Stimulated activated CD8-positive, alpha-beta memory T cell treated with anti-CD3 and anti-CD28 coated beads, Interleukin-2, amount 100 ng/mL, for 48 hours (primary cell): ENCODE measurements at regions not wholly inside any gene's neighbourhood (a gene's known extent, or its start where the extent isn't known, plus 50 kb on each side); places are given as distances from the start of the nearest gene placed in this dataset.

Experiments
- DNase-seq, 2 donors: peaks; one replicate each; pipeline ENCODE4 v3.0.0-alpha.2; 2020; ENCODE audit warnings: low read depth in 2 of 2

DNA sequence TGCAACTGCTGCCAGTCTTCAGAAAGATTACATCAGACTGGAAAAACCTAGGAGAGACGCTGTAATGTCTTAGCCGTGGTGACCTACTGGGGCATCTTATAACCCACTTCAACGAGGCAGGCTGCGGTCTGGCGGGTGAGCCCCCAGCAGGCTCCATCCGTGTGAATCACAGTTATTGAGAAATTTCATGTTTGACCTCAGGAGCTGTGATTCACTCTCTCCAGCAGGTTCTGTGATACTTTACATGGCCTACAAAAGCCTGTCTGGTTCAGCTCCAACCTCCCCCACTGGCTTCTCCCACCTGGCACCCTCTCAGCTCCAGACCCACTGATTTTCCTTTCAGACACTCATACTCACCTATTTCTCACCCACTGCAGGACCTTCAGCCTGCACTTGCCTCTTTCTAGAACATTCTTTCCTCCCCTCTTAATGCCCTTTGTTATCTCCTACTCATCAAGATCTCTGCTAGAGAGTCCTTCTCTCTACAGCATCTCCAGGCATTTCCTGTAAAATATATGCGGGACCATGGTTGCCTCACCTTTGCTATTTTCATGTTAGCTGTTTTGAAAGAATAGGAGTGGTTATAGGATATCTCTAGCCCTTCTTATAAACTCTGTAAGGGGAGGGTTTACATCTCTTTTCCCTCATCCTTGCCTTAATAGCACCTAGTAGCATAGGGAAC, 227.9 kb downstream of the MAF start:
- peak; percentile 28 to 29 for DNase-seq

DNA sequence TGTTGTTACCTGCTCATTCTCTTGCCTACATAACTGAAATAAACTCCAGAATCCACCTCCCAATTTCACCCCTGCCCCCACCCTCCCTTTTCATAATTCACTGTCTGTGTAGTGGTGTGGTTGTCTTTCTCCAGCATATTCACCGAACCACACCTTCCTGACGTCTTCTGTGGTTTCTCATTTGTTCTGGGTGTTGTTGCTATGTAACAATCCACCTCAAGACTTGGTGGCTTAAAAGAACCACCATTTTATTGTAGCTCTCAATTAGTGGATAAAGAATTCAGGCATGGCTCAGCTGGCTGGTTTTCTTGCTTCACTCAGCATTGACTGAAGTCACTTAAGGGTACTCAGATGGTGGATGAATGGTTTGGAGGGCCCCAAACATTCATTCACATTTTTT, 229.8 kb downstream of the MAF start:
- DNase-seq: no peak

DNA sequence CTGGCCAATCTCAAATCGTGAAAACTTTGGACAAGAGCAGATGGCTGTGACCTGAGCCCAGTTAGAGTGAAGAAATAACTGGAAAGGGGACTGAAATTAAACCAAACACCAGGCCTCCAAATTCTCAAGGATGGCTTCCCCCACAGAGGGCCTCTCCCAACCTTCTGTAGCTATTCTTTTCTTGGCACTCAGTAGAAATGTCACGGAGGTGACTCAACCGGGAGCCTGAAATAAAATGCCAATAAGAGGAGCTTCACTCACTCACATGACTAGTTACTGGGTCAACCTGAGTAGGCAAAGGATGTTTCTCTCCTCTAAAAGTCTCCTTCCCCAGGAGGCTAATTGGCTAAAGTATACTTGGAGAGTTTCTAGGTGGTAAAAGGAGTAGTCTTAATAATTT, 230.7 kb downstream of the MAF start:
- DNase-seq: no peak

DNA sequence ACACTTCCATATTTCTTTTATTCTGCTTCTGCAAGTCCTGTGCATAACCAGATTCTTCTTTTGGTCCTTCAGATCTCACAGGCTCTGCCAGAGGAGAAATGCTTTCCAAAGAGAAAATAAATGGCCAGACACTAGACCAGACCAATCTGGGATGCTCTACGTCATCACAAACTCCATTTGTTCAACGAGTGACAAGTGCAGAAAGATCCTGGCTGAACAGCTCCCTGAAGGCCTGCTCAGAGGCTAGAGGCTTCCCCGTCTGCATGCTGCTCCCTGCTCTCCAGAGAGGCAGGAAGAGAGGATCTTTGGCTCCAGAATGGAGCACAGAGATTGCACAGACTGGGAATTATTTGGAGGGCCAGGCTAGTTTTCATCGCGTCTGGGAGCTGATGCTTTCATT, 232.7 kb downstream of the MAF start:
- no peak for DNase-seq

GRCh38 chr16:79366635-79367034, 233.9 kb downstream of the MAF start:
- DNase-seq: no peak

DNA sequence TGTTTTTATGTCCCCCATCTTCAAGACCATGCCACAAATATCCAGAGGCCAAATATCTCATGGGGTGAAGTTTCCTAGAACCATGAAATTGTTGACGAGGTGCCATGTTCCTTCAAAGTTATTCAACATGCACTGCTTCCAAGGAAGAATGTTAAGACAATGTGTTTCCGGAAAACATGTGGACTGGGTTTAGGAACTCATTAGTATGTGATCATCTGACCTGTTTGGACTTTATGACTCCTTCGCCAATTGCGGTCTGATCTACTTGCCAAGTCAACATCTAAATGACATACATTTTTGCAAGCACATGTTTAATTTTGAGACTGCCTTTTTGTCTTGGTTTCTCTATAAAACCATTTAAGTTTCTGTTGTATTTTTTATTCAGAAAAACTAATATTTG, 234.8 kb downstream of the MAF start:
- no peak for DNase-seq

GRCh38 chr16:79363484-79363883, 237.1 kb downstream of the MAF start:
- no peak for DNase-seq

GRCh38 chr16:79363035-79363434, 237.5 kb downstream of the MAF start:
- DNase-seq: no peak

DNA sequence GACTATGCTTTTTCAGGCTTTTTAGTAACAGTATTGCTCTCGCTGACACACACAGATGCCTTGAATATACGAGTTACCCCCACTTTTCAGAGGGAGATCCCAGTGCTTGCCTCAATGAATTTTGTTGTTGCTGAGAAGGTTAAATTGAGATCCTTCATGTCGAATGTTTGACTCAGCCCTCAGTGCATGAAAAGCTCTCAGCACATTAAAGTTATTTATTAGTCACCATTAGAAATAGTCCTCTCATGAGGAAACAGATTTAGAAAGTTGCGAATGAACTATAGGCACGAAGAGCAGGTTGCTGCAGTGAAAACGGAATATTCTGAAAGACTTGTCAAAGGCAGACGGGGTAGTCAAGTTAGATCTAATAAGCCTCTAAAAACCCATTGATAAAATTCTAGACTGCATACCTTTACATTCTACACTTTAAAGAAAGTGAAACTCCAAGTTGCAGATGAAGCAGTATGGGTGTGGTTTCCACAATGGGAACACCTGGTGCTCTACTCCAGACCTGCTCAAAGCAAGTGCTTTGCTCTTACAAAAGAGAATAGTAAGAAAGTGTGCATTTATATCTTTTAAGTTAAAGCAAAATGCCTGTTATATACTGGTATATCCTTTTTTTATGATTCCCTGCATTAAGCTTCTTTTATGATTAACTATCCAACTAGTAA, 238.1 kb downstream of the MAF start:
- no peak for DNase-seq

DNA sequence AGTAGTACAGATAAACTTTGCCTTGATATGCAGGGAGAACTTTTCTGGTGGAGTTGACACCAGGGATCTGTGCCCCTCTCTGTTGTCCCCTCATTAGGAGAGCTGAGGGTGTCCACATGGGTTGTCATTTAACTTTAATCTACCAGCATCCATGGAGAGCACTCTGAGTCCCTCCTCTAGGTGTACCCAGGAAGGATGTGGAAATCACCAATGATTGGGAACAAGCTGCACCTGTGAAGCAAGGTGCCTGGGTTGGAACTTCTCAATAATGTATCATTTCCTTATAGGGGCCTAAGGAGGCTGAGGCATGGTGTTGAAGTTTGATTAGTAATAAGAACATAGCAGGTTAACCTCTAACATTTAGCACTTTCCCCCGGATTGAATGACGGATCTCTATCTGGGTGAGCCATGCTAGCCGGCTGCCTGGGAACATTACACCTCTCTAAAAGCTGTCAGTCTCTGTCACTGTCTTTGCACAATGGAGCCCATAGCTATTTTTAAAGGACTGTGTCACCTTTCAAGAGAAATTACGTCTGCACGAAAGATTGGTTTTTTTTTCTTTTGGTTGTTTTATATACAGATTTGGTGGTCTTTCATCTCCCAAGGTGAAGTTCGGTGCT, 239.3 kb downstream of the MAF start:
- DNase-seq: no peak

DNA sequence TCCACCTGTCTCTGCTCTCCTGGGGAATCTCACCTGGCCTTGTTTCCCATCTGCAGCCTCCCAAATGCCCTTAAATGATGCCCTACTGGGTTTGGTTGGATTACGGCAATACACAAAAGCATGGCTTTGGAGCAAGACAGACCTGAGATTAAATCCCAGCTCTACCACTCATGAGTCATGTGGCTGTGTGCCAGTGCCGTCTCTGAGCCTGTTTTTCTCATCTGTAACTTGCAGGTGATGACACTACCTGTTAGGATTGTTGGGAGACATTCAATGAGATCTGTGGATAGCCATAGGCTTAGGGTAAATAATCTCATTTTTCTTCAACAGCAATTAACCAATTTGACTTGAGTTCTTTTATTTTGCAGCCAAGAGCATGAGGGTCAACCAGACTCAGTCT, 240.3 kb downstream of the MAF start:
- no peak for DNase-seq

DNA sequence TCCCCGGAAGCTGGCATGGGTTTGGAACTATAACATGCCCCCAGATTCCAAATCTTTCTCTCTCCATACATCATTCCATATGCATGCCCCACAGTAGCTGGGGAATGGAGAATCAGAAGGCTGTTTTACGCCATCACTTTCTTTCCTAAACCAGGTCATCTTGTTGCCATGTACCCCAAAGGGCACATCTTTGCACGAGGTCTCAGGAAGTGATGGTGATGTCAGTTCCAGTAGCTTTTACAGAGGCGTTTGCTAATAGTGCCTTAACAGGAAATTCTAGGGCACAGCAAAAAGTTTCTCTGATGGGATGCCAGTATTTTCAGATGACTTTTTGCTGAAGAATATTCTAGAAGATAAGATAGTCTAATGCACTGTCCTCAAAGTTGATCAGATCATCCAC, 241.5 kb downstream of the MAF start:
- DNase-seq: no peak

DNA sequence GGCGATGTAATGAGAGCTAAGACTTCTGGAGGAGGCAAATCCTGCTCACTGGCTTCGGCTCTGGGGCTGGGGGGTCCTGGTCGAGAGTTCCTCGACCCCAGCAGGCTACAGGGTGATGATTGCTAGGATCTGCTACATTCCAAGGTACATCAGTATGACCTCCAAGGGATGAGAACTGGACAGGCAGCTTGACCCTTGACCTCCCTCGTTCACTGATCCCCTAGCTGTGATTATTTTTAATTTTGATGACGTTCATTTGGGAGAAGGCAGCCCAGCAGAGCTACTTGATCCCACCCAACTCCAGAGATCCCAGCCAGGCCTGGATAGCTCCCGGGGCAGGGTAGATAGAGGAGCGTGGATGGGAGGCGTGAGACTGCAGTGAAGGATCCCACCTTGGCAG, 242.3 kb downstream of the MAF start:
- no peak for DNase-seq

DNA sequence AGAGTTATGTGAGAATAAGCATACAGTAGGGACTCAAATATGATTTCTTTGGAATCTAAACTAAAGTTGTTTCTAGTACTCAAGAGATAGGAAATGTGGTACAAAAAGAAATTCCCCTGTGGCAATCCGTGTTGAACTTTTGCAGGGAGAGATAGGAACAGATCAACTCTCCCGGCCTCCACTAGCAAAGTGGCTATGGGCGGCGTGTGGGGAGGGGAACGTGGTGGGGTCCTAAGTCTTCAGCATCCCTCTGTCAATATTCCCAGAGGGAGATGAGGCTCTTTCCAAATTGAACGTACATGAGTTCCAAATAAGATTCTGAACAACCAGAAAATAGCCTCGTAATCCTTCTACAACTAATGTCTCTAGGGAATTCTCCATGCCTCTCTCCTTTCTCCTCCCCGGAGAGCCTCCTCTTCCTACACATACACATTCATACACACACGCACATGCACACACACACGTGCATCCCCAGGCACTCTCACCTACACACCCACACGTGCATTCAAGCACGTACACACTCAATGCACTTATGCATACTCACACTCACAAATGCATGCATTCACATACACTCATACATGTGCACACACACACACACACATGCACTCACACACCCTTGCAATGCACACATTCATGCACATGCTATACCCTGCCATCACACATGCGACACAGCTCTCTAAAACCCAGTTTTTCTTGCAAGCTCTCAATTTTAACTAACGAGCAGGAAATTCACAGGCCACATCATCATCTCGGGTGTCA, 244.8 kb downstream of the MAF start:
- no peak for DNase-seq

DNA sequence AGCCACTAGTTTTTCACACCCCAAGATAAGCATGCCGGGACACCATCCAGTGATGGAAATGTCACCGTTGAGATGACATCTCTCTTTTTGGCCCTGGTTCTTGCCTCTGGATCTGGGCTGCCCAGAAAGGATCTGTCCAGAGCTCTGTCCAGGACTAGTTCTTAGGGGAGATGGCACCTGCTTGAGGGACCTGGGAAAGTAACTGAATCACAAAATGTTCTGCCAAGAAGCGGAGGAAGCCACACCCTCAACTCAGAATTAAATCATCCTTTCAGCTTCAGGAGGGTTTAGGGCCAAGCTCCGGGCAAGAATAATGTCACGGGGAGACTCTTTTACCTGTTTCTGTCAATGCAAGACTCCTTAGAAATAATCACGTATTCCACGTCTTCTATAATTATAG, 248.6 kb downstream of the MAF start:
- no peak for DNase-seq

- no peak for DNase-seq
Observed at GRCh38 chr16:79349803-79350202, 250.7 kb downstream of the MAF start.

- peak in 1 of 2 donors; percentile 6 for DNase-seq
Observed at GRCh38 chr16:79348521-79349306, 251.8 kb downstream of the MAF start.

DNA sequence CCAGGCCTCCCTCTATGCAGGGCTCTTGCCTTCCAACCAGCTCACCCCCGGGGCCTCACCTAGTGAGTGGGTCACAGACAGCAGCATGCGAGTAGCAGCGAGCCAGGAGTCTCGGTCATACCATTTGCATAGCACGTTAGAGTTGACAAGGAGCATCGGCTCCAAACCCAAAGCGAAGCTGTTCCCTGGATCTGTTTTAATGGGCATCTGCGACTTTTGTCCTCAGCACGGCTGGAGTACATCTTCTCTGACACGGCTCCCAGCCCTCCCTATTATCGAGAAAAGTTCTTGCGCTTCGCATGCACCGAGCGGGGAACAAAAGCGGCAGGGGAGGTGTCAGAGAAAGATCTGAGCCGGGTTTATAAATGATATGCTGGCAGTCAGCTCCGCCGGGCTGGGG, 253.3 kb downstream of the MAF start:
- DNase-seq: no peak

DNA sequence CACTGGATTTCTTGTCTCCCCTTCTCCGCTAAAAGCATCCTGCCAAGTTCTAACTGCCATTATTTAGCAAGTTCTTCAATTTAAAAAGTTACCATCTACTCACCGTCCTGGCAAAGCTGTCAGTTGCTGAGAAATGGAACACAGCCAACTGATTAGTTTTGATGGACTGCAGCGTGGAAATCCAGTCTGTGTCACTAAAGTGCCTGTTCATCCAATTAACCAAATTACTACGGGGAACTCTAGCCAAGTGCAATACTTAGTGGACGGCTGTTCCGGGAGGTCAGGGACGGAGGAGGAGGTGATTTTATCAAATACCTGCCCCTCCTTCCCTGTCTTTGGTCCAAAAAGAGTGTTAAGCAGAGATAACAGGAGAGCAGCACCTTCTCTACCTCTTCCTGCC, 260.7 kb downstream of the MAF start:
- DNase-seq: no peak

DNA sequence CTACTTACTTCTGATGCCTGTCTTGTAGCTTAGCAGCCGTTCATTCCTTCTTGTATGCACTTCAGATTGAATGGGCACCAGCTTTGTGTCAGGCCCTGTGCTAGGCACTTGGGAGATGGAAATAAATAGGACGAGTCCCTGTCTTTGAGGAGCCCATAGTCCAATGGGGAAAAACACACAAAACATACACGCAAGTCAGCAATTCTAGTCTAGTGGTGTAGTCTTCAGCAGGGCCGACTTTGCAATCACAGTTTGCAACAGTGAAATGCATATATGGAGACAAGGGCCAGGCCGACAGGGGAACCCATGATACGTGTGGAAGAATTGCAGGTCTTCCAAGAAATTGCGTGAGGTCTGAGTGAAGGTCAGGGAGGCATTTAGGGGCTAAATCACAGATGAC, 262.6 kb downstream of the MAF start:
- no peak for DNase-seq

DNA sequence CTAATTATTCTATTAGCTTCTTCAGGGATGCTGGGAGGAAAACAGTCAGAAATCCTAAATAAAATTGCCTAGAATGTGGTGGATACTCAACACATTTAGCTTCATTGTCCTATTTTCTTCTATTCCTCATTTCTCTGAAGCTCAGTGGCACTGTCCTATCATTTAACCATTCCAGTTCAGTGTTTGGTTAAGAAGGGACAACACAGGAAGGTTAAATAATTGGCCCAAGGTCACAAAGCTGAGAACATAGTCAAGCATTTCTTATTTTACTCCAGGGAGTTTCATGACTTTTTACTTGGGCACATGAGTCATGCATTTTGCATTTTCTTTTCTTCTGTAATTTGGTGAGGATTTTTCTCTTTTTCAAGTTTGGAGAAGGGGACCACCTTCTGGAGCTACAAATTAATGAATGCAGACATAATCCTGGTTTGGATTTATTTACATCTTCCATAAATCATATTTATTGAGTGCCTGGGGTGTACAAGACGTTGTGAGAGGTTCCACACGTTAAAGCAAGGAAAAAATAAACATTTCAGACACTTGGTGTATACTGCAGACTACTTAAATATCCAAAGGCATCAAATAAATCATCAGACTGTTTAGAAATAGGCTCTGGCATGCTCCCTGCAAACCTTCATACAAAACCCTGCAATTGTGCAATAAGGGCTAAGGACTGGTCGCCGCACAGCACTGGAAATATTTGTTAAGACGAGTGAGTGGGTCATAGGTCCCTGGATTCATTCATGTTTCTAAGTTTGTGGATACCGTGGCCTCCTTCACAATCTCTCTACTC, 263.9 kb downstream of the MAF start:
- no peak for DNase-seq
